ENCODE measurements at regions not wholly inside any gene's neighbourhood (a gene's known extent, or its start where the extent isn't known, plus 50 kb on each side); places are given as distances from the start of the nearest gene placed in this dataset.

DNA sequence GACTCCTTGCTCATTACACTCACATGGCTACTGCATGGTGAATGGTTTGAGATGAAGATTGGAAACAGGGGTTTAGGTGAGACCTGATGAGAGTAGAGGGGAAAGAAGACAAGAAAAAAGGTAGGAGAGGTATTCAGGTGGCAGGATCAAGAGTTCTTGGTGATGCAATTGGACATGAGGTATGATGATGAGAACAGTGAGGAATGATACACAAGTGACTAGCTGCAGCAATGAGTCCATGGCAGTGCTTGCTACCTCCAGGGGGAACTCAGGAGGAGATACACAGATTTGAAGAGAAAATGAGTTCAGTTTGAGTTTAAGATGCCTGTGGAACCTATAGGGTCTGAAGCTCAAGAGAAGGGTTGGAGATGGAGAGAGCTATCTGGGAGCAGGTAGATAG lies 62.1 kb upstream of the NFE2L2 start:
- TF ChIP-seq YY1 (IDR thresholded peaks at IDR 0.05; ENCODE audit: low read depth) (no peak), EGR1 (IDR thresholded peaks at IDR 0.05) (no peak), EP300 (IDR thresholded peaks at IDR 0.05; ENCODE audit: borderline replicate concordance) (no peak), TEAD4 (IDR thresholded peaks at IDR 0.05) (no peak)
- TF ChIP-seq, protein P1, sequence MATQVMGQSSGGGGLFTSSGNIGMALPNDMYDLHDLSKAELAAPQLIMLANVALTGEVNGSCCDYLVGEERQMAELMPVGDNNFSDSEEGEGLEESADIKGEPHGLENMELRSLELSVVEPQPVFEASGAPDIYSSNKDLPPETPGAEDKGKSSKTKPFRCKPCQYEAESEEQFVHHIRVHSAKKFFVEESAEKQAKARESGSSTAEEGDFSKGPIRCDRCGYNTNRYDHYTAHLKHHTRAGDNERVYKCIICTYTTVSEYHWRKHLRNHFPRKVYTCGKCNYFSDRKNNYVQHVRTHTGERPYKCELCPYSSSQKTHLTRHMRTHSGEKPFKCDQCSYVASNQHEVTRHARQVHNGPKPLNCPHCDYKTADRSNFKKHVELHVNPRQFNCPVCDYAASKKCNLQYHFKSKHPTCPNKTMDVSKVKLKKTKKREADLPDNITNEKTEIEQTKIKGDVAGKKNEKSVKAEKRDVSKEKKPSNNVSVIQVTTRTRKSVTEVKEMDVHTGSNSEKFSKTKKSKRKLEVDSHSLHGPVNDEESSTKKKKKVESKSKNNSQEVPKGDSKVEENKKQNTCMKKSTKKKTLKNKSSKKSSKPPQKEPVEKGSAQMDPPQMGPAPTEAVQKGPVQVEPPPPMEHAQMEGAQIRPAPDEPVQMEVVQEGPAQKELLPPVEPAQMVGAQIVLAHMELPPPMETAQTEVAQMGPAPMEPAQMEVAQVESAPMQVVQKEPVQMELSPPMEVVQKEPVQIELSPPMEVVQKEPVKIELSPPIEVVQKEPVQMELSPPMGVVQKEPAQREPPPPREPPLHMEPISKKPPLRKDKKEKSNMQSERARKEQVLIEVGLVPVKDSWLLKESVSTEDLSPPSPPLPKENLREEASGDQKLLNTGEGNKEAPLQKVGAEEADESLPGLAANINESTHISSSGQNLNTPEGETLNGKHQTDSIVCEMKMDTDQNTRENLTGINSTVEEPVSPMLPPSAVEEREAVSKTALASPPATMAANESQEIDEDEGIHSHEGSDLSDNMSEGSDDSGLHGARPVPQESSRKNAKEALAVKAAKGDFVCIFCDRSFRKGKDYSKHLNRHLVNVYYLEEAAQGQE (IDR thresholded peaks at IDR 0.05; ENCODE audit: low read depth), result no peak
